ENCODE measurements at regions not wholly inside any gene's neighbourhood (a gene's known extent, or its start where the extent isn't known, plus 50 kb on each side); places are given as distances from the start of the nearest gene placed in this dataset.
"Not testable (repeated sequence)": the region's sequence is repeated elsewhere in the genome, so short reads cannot be mapped to it uniquely, and the experiment has no call there.

DNA sequence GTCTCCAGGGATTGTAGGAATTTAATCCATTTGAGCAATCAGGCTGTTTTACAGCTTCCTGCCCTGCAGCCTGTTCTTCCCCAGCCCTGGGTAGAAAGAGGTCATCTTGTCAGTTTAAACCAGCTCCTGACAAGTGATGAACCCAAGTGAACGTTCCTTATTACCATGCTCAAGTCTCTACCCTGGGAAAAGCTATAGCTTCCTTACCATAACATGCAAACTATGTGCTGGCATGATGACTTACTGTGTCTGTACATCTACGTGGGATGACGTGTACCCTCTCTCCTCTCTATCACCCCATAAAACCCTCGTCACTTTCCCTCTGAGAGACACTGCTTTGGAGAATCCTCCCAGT is 452.2 kb downstream of the XYLT1 start:
- DNase-seq: peak; percentile 74

DNA sequence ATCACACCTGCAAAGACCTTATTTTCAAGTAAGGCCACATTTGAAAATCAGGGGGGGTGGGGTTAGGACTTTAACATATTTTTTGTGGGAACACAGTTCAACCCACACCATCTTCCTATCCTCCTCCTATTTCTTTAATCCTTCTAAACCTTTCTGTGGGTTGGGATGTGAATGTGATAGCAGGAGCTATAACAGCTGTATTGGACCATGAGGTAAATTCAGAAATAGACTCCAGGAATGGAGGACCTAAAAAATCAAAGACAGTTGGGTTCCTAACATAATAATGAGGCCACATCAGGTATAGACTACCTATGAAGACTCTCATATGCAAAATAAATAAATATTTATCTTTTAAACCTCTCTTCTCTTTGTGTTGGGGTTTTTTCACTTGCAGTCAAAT is 451.4 kb downstream of the XYLT1 start:
- DNase-seq: no peak

DNA sequence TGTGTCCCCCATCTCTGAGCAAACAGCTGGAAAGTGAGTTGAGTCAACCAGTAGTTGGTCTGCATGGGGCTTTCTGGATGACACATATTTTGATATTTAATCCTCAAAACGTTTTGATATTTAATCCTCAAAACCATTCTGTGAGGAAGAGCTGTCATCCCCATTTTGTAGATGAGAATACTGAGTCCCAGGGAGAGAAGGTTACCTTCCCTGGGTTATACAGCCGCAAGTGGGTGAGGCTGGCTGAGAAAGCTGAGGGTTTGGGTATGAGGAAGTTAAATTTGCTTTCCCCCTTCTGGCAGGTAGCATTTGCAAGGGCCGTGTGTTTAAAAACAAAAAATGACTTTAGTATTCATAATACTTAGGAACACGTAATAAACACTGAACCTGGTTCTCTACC is 447.2 kb downstream of the XYLT1 start:
- DNase-seq: no peak

DNA sequence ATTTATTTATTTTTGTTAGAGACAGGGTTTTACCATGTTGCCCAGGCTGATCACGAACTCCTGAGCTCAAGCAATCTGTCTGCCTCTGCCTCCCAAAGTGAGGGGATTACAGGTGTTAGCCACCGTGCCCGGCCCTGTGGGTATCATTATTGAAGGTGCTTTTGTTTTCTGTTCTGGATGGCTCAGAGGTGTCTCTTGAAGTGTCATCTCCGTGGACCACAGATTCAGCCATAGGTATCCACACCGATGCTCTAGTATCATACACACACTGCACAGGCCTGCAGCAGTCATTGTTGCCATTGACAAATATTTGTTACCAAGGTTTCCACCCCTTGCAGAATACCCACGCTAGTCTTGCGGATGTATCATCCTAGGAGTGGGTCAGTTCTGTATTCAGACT is 446.2 kb downstream of the XYLT1 start:
- no peak for DNase-seq

DNA sequence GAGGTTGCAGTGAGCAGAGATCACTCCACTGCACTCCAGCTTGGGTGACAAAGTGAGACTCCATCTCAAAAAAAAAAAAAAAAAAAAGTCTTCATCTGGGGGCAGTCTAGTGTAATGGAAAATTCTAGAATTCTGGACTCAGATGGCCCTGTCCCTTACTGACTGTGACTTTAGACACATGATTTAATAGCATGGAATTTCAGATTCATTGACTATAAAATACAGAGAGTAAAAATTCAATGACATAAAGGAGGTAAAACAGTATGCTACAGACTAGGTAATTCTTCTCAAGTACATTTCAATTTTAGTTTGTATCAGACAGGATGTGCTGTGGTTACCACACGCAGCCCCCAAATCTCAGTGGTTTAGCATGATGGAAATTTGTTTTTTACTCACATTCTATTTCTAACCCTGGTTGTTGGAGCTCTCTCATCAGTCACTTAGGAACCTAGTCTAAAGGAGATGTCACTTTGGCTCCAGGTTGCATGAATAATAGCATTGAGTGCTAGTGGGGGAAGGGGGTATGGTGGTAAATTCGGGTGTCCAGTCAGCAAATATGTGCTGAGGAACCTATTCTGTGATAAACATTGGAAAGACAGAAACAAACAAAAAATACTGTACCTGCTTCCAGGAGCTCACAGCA is 444.0 kb downstream of the XYLT1 start:
- no peak for DNase-seq

DNA sequence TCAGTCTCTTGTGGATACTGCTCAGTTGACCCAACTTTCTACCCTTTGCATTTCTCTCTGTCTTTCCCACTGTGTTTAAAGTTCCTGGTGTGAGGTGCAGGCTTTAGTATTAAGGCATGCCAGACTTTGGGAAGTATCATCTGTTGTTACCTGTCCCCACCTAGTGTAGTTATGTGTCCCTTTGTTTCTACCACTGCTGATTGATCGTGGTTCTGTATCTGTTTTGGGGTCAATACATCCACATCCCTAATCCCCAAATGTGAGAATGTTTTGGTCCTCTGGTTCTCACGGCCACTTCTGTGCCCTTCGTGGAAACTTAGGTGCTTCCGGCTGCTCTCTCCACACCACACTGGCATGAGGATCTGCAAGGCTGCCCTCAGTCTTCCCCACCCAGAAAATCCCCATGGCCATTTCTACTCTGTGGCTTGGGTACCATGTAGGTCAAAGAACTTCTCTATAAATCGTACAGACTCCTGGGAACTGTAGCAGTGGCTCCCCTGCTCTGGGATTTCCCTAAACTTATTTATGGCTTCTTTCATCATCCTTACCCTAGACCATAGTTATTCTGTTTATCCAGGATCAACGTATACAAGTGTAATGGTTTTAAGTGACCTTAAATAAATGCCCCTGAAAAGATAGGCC is 443.2 kb downstream of the XYLT1 start:
- DNase-seq: no peak

DNA sequence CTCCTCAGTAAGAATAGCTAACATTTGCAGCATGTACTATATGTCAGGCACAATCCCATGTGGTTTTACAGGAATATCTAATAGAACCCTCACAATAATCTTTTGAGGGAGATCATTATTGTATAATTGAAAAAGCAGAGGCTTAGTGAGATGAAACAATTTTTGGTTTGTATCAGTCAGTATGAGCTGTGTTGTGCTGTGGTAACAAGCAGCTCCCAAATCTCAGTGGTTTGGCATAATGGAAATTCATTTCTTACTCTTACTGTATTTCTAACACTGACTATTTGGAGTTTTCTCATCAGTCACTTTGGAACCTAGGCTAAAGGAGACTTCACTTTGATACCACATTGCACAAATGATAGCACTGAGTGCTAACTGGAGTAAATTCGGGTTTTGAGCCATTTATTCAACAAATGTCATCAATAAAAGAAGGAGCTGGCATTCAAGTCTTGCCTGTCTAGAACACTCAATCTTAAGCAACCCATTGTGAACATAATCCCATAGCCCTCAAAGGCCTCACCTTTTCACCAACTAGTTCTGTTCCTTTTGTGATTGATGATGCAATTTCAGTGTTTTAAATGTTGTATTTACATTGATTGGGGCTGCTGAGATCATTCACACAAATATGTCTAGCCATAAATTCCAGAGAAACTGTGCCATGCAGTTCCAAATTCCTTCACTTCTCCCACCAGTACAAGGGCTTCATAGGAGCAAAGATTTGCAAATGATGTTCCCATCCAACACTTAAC is 441.0 kb downstream of the XYLT1 start:
- DNase-seq: no peak

DNA sequence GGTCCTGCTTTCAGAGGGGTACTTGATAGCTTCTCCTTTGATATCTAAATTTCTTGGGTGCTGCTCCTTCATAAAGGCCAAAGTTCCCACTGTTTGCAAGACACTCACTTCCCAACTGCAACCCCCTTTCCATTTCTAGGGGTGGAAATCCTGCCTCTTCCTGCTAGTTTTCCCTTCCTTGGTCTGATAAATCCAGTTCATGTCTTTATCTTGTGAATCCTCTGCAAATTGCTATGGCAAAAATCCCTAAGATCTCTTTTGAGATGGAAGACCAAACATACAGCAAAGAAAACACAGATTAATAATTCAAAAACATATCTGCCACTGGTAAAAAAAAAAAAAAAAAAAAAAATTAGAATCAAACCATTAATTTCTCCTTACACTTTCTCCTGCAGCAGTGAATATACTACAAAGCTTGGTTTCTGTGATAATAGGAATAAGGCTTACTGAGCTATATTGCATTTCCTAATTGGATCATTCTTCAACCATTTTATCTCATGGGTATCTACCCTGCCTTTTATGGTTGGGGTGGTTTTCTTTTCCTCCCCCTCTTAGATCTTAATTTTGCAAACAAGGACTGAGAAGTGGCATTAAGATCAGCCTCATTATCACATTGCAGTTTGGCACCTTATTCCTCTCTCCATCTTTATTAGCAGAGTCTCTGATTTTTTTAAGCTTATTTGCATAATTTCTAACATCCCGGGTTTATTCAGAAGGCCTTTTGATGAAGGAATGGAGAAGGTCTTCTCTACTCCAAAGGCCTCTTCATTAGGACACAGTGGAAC is 439.1 kb downstream of the XYLT1 start:
- no peak for DNase-seq

DNA sequence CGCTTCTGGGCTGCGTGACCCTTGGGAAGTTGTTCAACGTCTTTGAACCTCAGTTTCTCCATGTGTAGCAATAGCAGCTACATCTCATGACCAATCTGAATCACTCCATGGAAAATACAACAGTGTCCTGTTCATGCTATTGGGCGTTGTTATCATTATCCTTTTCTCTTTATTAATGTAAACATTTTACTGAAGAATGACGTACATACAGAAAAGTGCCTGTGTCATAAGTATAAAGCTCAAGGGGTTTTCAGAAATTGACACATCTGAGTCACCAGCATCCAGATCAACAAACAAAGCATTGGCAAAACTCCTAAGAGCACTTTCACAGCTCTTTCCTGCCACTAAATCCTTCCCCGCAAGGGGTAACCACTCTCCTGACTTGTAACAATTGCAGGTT is 438.4 kb downstream of the XYLT1 start:
- no peak for DNase-seq

DNA sequence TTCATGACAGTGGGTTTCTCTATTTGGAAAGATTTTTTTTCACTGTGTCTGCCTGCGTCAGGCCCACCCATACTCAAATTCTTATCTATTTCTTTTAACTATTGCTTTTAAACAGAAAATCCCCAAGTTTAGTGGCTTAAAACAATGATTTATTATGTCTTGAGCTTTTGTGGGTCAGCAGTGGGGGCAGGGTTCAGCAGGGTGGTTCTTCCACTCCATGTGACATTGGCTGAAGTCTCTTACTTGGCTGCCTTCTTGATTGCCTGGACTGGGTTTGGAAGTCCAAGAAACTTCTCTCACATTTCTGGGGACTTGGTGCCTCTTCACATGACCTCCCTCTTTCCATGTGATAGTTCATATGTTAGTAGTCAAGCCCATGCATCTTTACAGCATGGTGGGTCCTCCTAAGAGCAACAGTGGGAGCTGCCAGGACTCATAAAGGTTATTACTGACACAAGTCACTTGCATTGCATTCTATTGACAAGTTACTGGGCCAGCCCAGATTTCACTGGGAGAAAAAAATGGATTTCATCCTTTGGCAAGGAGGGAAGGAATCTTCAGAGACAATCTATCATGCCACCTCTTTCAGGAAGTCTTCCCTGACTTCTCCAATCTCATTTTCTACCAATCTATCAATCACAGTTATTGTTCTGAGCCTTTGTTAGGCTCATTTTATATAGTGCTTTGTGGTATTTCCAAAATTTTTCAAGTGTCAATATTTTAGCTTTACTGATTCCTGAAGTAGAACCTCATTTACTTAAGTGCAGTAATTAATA is 436.1 kb downstream of the XYLT1 start:
- no peak for DNase-seq

DNA sequence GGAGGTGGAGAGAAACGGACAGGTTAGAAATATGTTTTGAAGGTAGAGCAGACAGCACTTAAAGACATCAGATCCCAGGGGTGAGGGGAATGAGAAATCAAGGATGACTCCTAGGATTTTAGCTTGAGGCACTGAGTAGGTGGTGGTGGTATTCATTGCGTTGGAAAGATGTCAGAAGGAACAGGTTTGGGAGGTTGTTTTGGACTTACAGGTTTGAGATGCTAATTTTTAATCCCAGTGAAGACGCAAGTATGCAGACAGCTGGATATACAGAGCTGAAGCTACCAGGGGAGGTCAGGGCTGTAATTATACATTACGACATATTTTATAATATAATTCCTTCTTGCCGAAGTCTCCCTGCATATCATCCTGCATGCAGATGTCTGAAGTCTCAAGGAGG is 433.3 kb downstream of the XYLT1 start:
- no peak for DNase-seq

DNA sequence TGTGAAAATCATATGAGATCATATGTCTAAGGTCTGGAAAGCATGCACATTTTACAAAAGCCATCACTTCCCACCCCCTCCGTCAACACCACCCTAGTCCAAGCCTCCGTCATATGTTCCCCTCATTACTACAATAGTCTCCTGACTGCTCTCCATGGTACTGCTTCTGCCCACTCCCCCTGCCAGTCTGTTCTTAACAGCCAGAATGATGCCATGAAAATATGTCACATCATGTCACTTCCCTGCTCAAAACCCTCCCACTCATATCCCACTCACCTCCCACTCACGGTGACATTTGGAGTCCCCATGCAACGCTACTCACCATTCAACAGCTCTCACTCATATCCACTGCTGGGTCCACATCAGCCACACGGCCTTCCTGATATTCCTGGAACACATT is 432.3 kb downstream of the XYLT1 start:
- no peak for DNase-seq

DNA sequence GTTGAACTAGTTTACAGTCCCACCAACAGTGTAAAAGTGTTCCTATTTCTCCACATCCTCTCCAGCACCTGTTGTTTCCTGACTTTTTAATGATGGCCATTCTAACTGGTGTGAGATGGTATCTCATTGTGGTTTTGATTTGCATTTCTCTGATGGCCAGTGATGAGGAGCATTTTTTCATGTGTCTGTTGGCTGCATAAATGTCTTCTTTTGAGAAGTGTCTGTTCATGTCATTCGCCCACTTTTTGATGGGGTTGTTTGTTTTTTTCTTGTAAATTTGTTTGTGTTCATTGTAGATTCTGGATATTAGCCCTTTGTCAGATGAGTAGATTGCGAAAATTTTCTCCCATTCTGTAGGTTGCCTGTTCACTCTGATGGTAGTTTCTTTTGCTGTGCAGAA is 421.7 kb downstream of the XYLT1 start:
- DNase-seq: not testable (repeated sequence)

DNA sequence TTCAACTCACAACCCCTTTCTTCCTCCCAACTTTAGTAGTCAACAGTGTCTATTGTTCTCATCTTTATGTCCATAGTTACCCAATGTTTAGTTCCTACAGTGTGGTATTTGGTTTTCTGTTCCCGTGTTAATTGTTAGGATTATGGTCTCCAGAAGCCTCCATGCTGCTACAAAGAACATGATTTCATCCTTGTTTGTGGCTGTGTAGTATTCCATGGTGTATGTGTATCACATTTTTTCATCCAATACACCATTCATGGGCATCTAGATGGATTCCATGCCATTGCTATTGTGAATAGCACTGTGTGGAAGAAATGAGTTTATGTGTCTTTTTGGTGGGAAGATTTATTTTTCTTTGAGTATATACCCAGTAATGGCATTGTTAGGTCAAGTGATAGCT is 420.3 kb downstream of the XYLT1 start:
- DNase-seq: no peak
